22Rv1 (cell line): ENCODE measurements at regions not wholly inside any gene's neighbourhood (a gene's known extent, or its start where the extent isn't known, plus 50 kb on each side); places are given as distances from the start of the nearest gene placed in this dataset.

ENCODE experiments used
- CTCF ChIP-seq: fragments of 450-650 bp; IDR thresholded peaks from 2 replicates; pipeline ENCODE4 v1.5.1; 2017; ENCODE audit warnings: mild to moderate bottlenecking
- ZFX ChIP-seq: fragments of 450-650 bp; IDR thresholded peaks from 2 replicates; pipeline ENCODE4 v1.6.1; 2017; ENCODE audit warnings: antibody characterized with exemption, borderline replicate concordance

DNA sequence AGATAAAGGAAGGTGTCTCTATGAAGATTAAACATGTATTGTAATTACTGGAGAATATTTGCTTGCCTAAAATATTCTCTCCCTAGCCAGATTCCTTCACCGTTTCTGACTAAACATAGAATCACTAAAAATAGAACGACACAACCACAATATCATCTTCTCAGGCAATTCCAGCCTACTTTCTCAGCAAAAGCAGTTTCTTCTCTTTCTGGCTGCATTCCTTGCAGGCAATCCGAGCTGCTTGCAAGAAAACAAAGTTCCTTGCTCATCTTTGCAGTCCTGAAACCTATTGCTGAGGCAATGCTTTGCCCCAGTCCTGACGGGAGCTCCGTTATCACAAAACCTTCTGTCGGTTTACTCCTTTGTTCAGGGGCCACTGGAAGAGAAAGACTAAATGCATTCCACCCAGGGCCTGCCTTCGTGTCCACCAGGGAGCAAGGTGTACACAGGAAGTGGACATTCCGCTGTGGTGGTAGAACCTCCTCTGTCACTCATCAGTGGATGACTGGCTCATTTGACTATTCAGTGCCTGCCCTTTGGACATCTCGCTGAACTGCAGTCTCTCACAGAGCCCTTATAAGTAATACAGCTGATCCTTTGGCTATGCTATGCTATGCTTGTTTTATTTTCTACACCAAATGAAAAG lies 239.2 kb upstream of the DOK6 start:
- TF ChIP-seq CTCF (no peak), ZFX (no peak)
